Thyroid gland (tissue), 4 donors: ENCODE measurements at regions not wholly inside any gene's neighbourhood (a gene's known extent, or its start where the extent isn't known, plus 50 kb on each side); places are given as distances from the start of the nearest gene placed in this dataset.

ENCODE experiments used
- DNase-seq, 2 donors: peaks; one replicate each; pipeline ENCODE4 v3.0.0-alpha.2; 2019
- H3K27ac ChIP-seq, 3 donors: fragments of 200-600 bp; sonication (generic); 1 replicate in 2 of 3; 2 replicates in 1 of 3; pipeline ENCODE4 v1.5.1; 2016 to 2019; ENCODE audit warnings: mild to moderate bottlenecking in 1 of 3, moderate library complexity in 1 of 3
- H3K27me3 ChIP-seq: fragments of 200-600 bp; sonication (generic); one replicate; pipeline ENCODE4 v1.5.1; 2019
- H3K36me3 ChIP-seq, 2 donors: fragments of 200-600 bp; sonication (generic); one replicate each; pipeline ENCODE4 v1.5.1; 2016 to 2019
- H3K4me1 ChIP-seq, 2 donors: fragments of 200-600 bp; sonication (generic); one replicate each; pipeline ENCODE4 v1.5.1; 2017 to 2019
- H3K4me3 ChIP-seq, 3 donors: fragments of 200-600 bp; sonication (generic); replicated peaks in 1 of 3; 1 replicate in 2 of 3; 2 replicates in 1 of 3; pipeline ENCODE4 v1.5.1; 2016; ENCODE audit warnings: mild to moderate bottlenecking in 1 of 3
- H3K9me3 ChIP-seq: fragments of 200-600 bp; sonication (generic); one replicate; pipeline ENCODE4 v1.5.1; 2017
- CTCF ChIP-seq, 6 experiments: fragments of 200-600 bp in 3 of 6; fragments of 450-650 bp in 3 of 6; sonication (generic) in 3 of 6; IDR thresholded peaks; one replicate each; pipeline ENCODE4 v1.5.1; 2016 to 2019; ENCODE audit warnings: antibody characterized with exemption in 6 of 6, mild to moderate bottlenecking in 2 of 6, inconsistent platforms in 1 of 6, moderate library complexity in 1 of 6
- POLR2A ChIP-seq, 2 donors: fragments of 450-650 bp; IDR thresholded peaks; one replicate each; pipeline ENCODE4 v1.6.1; 2017; ENCODE audit warnings: antibody characterized with exemption in 2 of 2, mild to moderate bottlenecking in 2 of 2, moderate library complexity in 1 of 2
- WGBS, 2 donors: methylation state at CpG; one replicate each; pipeline ENCODE4 v1.1.5; 2017; 5-methylcytosine and 5-hydroxymethylcytosine counted together
- intact Hi-C: fragments of 100-400 bp; cut with DNase I; formaldehyde crosslinking; loops from one replicate; pipeline ENCODE4 v1.15.1; 2023

- WGBS, 2 donors = 96 to 98% methylated on average over 7 of the region's 7 CpGs
- no peak overlapping the region for H3K4me3 ChIP-seq
- H3K9me3 ChIP-seq = no peaks in the 10 kb centered on the region
- no peak overlapping the region for H3K27ac ChIP-seq
- H3K4me1 ChIP-seq = peaks cover 2 to 4% of the 10 kb centered on the region in 2 donors
- intact Hi-C loops = no loop called here
- no peak for TF ChIP-seq POLR2A (IDR thresholded peaks at IDR 0.05)
- TF ChIP-seq CTCF (IDR thresholded peaks at IDR 0.05) = no peak
- peaks cover 4 to 12% of the 10 kb centered on the region in 2 donors for H3K36me3 ChIP-seq
- DNase-seq = no peak
- no peaks in the 10 kb centered on the region for H3K27me3 ChIP-seq
Measured at GRCh38 chr16:27695161-27695560, 145.2 kb downstream of the KATNIP start.

GRCh38 chr16:27698266-27698665 lies 148.3 kb downstream of the KATNIP start:
- WGBS, 2 donors = 72 to 80% methylated on average over 14 of the region's 14 CpGs
- intact Hi-C loops = no loop called here
- peak in 1 of 6 experiments; percentile 18 for TF ChIP-seq CTCF (IDR thresholded peaks at IDR 0.05)
- no peak for TF ChIP-seq POLR2A (IDR thresholded peaks at IDR 0.05)

GRCh38 chr16:27698746-27699145 lies 148.8 kb downstream of the KATNIP start:
- TF ChIP-seq CTCF (IDR thresholded peaks at IDR 0.05) (no peak), POLR2A (IDR thresholded peaks at IDR 0.05) (no peak)
- Histone ChIP-seq H3K4me3 (no peak overlapping the region), H3K27me3 (no peaks in the 10 kb centered on the region), H3K36me3 (peaks cover 4 to 12% of the 10 kb centered on the region in 2 donors), H3K27ac (no peak overlapping the region), H3K9me3 (no peaks in the 10 kb centered on the region), H3K4me1 (peaks cover 28 to 33% of the 10 kb centered on the region in 2 donors)
- intact Hi-C loops = no loop called here
- 95 to 97% methylated on average over 8 of the region's 8 CpGs for WGBS, 2 donors
- DNase-seq = no peak

More at GRCh38 chr16:27698266-27698665, 148.3 kb downstream of the KATNIP start:
- H3K27ac ChIP-seq = no peak overlapping the region
- peaks cover 4 to 12% of the 10 kb centered on the region in 2 donors for H3K36me3 ChIP-seq
- no peaks in the 10 kb centered on the region for H3K9me3 ChIP-seq
- no peak for DNase-seq
- H3K4me1 ChIP-seq = peaks cover 23 to 28% of the 10 kb centered on the region in 2 donors
- H3K4me3 ChIP-seq = no peak overlapping the region
- H3K27me3 ChIP-seq = no peaks in the 10 kb centered on the region

- H3K4me3 ChIP-seq = no peak overlapping the region
- H3K36me3 ChIP-seq = peaks cover 4 to 12% of the 10 kb centered on the region in 2 donors
- 97 to 98% methylated on average over 7 of the region's 7 CpGs for WGBS, 2 donors
- H3K27ac ChIP-seq = peak overlapping the region in 2 of 3 donors; percentile 3 to 90
- no peaks in the 10 kb centered on the region for H3K9me3 ChIP-seq
- DNase-seq = no peak
- TF ChIP-seq CTCF (IDR thresholded peaks at IDR 0.05) = no peak
- TF ChIP-seq POLR2A (IDR thresholded peaks at IDR 0.05) = no peak
- H3K4me1 ChIP-seq = peaks cover 30 to 38% of the 10 kb centered on the region in 2 donors
- intact Hi-C loops = no loop called here
- H3K27me3 ChIP-seq = no peaks in the 10 kb centered on the region
Measured at GRCh38 chr16:27699540-27699939, 149.6 kb downstream of the KATNIP start.

- intact Hi-C loops = no loop called here
- peak; percentile 94 for DNase-seq
- Histone ChIP-seq H3K4me1 (peaks cover 30 to 38% of the 10 kb centered on the region in 2 donors), H3K36me3 (peaks cover 4 to 12% of the 10 kb centered on the region in 2 donors), H3K27me3 (no peaks in the 10 kb centered on the region), H3K9me3 (no peaks in the 10 kb centered on the region), H3K4me3 (no peak overlapping the region), H3K27ac (peak overlapping the region; percentile 83 to 94 (median 90))
- WGBS, 2 donors = 45 to 57% methylated on average over 10 of the region's 10 CpGs
- TF ChIP-seq CTCF (IDR thresholded peaks at IDR 0.05) = peak in 1 of 6 experiments; percentile 23
- TF ChIP-seq POLR2A (IDR thresholded peaks at IDR 0.05) = peak in 1 of 2 donors; percentile 29
Measured at GRCh38 chr16:27700304-27700995, 150.5 kb downstream of the KATNIP start.
